DMS53 (cell line): ENCODE measurements at regions not wholly inside any gene's neighbourhood (a gene's known extent, or its start where the extent isn't known, plus 50 kb on each side); places are given as distances from the start of the nearest gene placed in this dataset.

Experiments
- DNase-seq: peaks from one replicate; lab custom pipeline; 2025; lab: John Stamatoyannopoulos, UW

DNA sequence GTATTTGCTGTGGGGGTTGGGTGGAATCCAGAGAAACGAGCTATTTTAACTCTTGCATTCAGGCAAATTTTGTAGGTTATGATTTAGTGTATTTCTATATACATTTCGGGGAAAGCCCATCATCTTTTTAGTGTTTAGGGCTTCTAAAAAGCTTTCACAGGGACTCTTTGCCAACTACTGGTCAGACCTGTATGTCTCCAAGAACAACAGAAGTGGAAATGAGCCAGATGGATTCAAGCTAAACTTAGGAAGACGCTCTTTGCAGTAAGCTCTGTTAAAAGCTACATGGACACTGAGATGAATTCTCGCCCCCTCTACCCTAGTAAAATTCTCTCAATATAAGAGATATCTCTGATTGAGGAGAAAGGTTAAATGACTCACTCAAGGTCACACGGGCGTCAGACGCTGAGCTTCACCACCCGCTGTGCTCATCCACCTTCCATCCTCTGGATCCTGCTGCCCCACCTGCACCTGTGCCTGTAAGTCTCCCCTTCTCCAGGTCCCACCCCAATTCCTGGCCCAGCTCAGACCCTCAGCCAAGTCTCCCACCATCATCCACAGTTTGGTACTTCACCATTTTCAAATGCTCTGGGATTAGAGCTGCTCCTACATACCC lies 85.6 kb downstream of the MARCHF4 start:
- no peak for DNase-seq

DNA sequence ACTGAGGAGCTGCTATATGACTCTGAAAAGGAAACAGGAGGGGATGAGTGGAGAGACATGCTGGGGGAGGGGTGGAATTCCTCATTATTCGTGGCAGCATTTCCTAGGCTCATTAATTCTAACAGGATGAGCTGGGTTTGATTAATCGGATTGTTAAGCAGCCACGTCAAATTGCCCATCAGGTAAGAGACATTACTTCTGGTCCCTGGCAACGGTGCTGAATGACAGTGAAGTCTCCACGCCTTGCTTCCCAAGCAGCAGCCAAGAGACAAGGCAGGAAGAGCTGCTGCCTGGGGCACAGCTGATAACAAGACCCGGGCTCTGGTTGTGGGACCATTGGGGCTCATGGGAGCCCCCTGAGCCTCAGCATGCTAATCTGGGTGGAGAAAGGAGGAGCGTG lies 86.6 kb downstream of the MARCHF4 start:
- no peak for DNase-seq

DNA sequence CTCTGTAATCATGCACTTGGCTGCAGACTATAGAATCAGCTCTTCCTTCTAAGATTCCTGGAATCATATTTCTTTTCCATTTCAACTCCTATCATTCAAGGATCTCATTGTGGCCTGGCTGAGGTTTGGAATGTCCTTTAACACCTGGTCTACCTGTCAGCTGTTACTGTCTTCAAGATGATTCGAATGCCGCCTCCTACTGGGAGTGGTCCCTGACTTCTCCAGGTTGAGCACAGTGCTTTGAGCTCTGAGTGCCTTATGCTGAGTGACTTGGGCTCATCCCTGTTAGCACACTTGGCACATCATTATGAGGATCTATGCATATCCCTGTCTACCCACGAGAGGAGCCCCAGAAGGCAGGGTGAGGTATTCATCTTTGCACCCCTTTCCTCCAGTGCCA lies 87.6 kb downstream of the MARCHF4 start:
- no peak for DNase-seq

DNA sequence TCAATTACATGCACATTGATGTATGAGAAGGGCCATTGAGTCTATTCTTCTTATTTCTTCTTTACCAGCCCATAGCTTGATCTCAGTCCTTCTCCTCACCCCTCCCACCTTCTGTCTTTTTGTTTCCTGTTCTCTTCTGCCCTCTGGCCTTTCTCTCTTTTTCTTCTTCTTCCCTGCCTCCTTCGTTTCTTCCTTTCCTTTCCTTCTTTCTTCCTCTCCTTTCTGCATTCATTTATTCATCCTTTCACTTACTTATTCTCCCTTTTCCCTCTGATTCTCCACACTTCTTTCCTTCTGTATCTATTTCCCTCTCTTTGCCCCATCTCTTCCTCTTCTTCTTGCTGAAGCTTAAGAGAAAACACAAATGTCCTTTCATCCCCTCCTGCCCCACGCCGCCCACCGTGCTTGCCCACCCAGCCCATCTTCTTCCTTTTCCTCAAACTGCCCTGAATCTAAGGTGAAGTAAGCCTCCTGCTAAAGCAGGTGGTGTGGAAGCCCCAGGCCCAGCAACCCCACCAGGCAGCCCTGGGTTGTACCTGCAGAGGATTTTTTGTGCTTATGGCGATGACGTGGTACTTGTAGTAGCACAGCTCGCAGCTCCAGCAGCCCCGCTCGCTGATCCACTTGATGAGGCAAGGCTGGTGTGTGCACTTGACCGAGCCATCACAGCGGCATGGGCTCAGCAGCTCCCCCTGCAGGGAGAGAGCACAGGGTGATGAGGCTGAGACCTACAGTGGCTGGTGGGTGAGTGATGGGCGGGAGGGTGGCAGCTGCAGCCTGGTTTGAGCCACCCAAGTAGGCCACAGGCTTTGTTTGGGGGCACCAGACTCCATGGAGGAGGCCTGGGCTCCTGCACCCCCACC lies 89.0 kb downstream of the MARCHF4 start:
- peak; percentile 40 for DNase-seq

DNA sequence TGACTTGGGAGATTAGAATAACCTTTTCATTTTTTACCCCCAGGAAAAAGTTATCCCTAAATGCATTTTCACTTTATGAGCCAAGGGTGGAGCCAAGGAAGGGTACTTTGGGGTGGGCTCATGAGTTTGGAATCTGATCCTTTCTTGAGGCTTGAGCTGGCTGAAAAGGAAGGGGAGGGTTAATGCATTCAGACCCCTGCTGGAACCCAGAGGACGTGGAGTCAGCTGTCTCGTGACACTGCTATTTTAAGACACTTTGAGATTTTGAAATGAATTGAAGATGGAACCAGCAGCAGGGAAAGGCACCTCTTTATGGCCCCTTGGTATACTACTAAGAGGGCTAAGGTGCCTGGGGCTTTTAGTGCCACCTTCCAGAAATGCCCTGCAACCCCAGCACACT lies 90.4 kb downstream of the MARCHF4 start:
- no peak for DNase-seq

DNA sequence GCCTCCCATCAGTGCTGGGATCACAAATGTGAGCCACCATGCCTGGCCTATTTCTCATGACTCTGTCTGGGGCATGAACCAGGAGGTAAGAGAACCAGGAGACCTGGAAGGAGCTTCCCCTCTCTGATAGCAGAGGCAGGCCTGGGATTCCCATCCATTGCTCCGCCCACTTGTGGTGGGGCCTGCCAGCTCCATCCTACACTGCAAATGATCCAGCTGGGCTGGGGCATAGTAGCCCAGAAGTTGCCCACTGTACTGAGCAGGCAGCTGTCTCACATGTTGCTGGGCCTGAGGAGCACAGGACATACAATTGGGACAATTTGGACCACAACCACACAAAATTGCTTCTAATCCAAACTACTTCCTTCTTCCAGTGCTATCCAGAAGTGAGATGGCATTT lies 91.0 kb downstream of the MARCHF4 start:
- DNase-seq, result no peak

DNA sequence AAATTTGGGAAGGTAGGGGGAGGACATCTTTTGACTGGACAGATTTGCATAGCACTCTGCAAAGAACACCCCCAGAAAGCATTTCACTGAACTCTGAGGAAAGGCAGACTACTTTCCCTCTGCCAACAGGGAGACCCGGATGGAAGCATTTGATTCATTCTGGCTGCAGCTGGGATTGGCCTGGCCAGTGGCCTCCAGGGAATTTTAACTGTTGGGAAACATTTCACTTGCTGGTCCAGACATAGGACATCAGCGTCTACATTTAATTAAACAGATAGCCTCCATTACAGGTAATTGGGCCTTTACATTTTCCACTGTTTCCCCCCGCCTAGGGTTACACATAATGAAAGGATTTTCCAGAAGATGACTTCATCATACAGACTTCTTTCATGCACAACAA lies 92.8 kb downstream of the MARCHF4 start:
- DNase-seq, result no peak

DNA sequence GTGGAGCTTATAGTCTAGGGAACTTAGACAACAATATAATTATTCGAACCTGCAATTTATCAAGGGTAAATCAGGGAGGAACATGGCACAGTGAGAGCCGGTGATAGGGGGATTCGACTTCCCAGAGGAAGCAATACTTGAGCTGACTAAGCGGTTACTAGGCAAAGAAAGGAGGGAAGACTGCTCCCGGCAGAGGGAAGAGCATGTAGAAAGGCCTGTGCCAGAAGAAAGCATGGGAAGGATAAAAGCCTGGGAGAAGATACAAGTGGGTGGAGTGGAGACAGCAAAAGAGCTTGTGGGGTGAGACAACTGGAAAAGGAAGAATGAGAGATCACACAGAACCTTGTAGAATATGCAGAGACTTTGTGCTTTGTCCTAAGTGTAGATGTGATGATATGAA lies 93.3 kb downstream of the MARCHF4 start:
- DNase-seq, result no peak

DNA sequence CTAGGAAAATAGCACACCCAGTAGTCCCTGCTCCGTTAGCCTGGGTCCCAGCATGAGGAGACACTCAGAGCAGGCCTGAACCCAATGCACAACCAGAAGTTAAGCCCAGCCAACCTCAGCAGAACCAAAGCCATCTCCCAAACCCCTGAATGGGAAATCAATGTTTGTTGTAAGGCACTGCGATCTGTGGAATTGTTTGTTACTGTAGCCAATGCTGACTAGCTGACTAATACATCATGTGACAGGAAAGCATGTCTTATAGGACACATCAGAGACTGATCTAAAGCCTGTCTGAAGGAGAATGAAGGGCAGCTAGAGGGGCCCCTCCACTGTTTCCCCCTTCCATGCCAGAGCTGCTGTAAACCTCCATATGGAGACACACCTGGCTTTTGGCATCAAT lies 96.4 kb downstream of the MARCHF4 start:
- DNase-seq, result no peak

DNA sequence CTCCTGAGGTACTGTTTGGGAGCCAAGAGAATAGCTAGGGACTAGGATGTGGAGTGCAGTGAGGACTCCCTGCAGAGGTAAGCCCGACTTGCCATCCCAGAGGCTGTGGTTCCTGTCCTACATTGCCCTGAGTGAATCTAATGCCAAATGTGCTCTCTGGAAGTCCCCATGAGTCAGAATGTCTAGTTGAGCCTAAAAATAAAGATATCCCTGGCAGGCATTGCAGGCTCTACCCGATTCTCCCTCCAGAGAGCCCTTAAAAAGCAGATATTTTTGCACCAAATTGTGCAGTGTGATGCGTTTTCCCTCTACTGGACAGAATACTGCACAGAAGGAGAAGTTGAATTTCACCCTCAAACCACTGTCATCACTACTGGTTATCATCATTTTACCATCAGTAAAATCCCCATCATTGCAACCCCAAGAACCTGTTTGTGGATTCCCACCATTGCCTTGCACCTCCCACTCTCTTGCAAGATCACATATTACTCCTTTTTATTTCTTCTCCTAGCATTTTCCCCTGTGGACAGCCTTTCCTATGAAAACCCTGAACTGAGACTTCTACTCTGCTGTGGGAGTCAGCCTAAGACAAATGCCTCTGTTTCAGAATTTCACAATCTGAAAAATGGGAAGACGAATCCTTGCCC lies 98.0 kb downstream of the MARCHF4 start:
- DNase-seq, result no peak

DNA sequence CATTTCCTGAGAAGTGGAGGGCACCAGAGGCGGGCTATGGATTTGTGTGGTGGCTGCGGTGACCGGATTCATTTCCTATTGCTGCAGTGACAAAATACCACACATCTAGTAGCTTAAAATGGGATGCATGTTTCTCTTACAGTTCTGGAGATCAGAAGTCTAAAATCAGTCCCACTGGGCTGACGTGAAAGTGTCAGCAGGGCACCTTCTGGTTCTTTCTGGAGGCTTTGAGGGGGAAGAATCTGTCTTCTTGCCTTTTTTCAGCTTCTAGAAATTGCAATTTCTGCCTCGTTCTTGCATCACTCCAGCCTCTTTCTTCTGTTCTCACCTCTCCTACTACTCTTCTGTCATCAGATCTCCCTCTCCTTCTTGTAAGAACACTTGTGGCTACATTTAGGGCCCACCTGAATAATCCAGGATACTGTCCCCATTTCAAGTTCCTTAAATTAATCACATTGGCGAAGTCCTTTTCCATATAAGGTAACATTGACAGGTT lies 111.2 kb downstream of the MARCHF4 start:
- DNase-seq, result no peak

DNA sequence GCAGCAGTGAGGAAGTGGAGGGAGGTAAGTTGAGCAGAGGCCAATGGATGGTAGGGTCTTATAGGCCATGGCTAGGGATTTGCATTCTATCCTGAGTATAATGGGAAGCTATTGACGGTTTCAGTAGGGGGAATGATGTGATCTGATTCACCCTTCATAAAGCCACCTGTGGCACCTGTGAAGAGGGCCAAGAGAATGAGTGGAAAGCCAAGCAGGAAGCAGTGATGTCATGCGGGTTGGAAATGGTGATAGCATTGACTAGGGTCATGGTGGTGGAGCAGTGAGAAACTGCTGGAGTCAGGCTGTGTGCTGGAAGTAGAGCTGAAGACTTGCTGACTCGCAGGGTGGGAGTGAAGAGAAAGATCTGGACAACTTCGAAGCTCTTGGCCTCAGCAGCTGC lies 111.7 kb downstream of the MARCHF4 start:
- DNase-seq, result no peak

DNA sequence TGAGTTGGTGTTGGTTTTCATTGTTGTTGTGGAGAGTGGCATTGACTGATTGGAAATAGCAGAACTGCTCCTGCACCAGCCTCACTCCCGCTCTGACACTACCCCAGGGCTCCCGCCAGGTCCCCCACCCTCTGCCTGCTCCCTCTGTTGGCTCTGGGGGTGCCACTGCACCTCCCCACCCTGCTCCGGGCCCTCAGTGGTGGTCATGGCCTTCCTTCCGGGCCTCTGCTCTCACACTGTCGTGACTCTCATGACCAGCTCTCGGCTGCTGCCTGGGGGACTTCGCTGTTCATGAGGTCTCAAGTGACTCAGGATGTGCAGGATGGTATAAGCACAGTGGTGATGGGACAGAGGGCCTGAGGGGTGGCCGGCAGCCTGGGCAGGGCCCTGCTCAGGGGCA lies 113.2 kb downstream of the MARCHF4 start:
- DNase-seq, result no peak

DNA sequence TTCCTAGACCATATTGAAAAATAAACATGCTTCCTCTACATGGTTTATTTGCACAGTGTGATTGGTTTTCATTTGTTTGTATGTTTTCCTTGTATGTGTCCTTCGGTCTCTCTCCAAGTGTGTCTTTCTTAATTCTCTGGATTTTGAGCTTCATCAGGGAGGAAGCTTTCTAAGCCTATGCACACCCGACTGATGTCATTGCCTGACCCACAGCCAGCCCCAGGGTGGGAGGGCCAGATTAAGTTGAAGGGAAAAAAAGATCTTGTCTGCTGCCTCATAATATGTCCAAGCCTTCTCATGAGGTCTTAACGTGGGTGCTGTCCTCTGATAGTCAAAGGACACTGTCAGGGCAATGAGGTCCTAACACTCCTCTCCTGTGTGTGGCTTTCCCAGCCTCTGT lies 115.2 kb downstream of the MARCHF4 start:
- DNase-seq, result no peak
